Lung (tissue), 11 donors: ENCODE measurements at regions not wholly inside any gene's neighbourhood (a gene's known extent, or its start where the extent isn't known, plus 50 kb on each side); places are given as distances from the start of the nearest gene placed in this dataset.
A peak's percentile ranks its signal among the peaks of the same experiment; 100 is the strongest.

Experiments
- ATAC-seq: fragments of 200-7000 bp; cut with Tn5 transposase; one replicate; pipeline ENCODE4 v1.9.1; 2020; ENCODE audit warnings: moderate number of reproducible peaks; ENCODE audit not compliant: insufficient read depth, low FRiP score
- DNase-seq, 3 donors: peaks; one replicate each; pipeline ENCODE4 v3.0.0-alpha.2; 2013 to 2017
- H3K27ac ChIP-seq, 2 donors: one replicate each; pipeline ENCODE4 v1.5.1; 2013; ENCODE audit warnings: mild to moderate bottlenecking in 2 of 2, moderate library complexity in 2 of 2, control low read depth in 1 of 2, inconsistent platforms in 1 of 2, low read depth in 1 of 2, low read length in 1 of 2
- H3K27me3 ChIP-seq, 3 donors: one replicate each; pipeline ENCODE4 v1.5.1; 2013; ENCODE audit warnings: low read length in 2 of 3; ENCODE audit not compliant: control insufficient read depth in 3 of 3, insufficient read depth in 3 of 3
- H3K36me3 ChIP-seq, 4 donors: one replicate each; pipeline ENCODE4 v1.5.1; 2013; ENCODE audit warnings: low read length in 4 of 4, mild to moderate bottlenecking in 1 of 4, moderate library complexity in 1 of 4; ENCODE audit not compliant: control insufficient read depth in 4 of 4, insufficient read depth in 4 of 4
- H3K4me1 ChIP-seq, 5 donors: one replicate each; pipeline ENCODE4 v1.5.1; 2013; ENCODE audit warnings: low read length in 5 of 5, mild to moderate bottlenecking in 2 of 5, moderate library complexity in 1 of 5; ENCODE audit not compliant: control insufficient read depth in 5 of 5, insufficient read depth in 5 of 5
- H3K4me3 ChIP-seq: one replicate; pipeline ENCODE4 v1.5.1; 2013; ENCODE audit warnings: mild to moderate bottlenecking, control low read depth, moderate library complexity
- H3K9ac ChIP-seq, 2 donors: one replicate each; pipeline ENCODE4 v1.5.1; 2013; ENCODE audit warnings: low read length in 2 of 2, control low read depth in 1 of 2; ENCODE audit not compliant: insufficient read depth in 1 of 2
- H3K9me3 ChIP-seq, 4 donors: one replicate each; pipeline ENCODE4 v1.5.1; 2013; ENCODE audit warnings: low read length in 3 of 4, mild to moderate bottlenecking in 1 of 4, moderate library complexity in 1 of 4; ENCODE audit not compliant: control insufficient read depth in 4 of 4, insufficient read depth in 3 of 4
- CTCF ChIP-seq: IDR thresholded peaks from 2 replicates; pipeline ENCODE4 v1.5.1; 2012; ENCODE audit warnings: mild to moderate bottlenecking; ENCODE audit errors: control extremely low read depth, extremely low read depth
- WGBS, 2 donors: extraction: QIAGEN DNeasy Blood & Tissue Kit; methylation state at CpG; one replicate each; pipeline ENCODE4 v1.1.7; 2013; 5-methylcytosine and 5-hydroxymethylcytosine counted together
- donor health status: control.
- donor health status: control.
- donor health status: Bipolar disorder and iron deficiency.
- donor health status: healthy.
- donor health status: DM: yes; HTN: yes; CAD: no.

- Histone ChIP-seq H3K9me3 (no peaks in the 10 kb centered on the region), H3K27me3 (no peaks in the 10 kb centered on the region), H3K36me3 (no peaks in the 10 kb centered on the region), H3K4me1 (peaks cover 0 to 9% (median 7%) of the 10 kb centered on the region in 5 donors), H3K9ac (no peak overlapping the region), H3K27ac (no peak overlapping the region), H3K4me3 (no peak overlapping the region)
- TF ChIP-seq CTCF: no peak
- 94 to 97% methylated on average over 2 of the region's 2 CpGs for WGBS, 2 donors
- DNase-seq (no peak), ATAC-seq (no peak)
Measured at GRCh38 chr6:139850512-139850911, 476.1 kb upstream of the CITED2 start.

- ATAC-seq: no peak
- H3K9me3 ChIP-seq: no peaks in the 10 kb centered on the region
- TF ChIP-seq CTCF: no peak
- peaks cover 0 to 5% (median 0%) of the 10 kb centered on the region in 5 donors for H3K4me1 ChIP-seq
- H3K27me3 ChIP-seq: no peaks in the 10 kb centered on the region
- no peak overlapping the region for H3K9ac ChIP-seq
- WGBS, 2 donors: 23 to 62% methylated on average over 2 of the region's 2 CpGs
- H3K4me3 ChIP-seq: no peak overlapping the region
- peak in 1 of 3 donors; percentile 31 for DNase-seq
- H3K36me3 ChIP-seq: no peaks in the 10 kb centered on the region
- H3K27ac ChIP-seq: no peak overlapping the region
Measured at GRCh38 chr6:139847457-139847813, 473.0 kb upstream of the CITED2 start.

- Histone ChIP-seq H3K4me1 (peaks cover 0 to 5% (median 0%) of the 10 kb centered on the region in 5 donors), H3K9ac (no peak overlapping the region), H3K4me3 (no peak overlapping the region), H3K27ac (peak overlapping the region; percentile 40 to 59), H3K36me3 (no peaks in the 10 kb centered on the region), H3K9me3 (no peaks in the 10 kb centered on the region), H3K27me3 (no peaks in the 10 kb centered on the region)
- TF ChIP-seq CTCF: no peak
- 65 to 67% methylated on average over 9 of the region's 9 CpGs for WGBS, 2 donors
- DNase-seq (peak; percentile 20 to 41 (median 31)), ATAC-seq (no peak)
Measured at GRCh38 chr6:139846538-139847456, 472.3 kb upstream of the CITED2 start.

- ATAC-seq (no peak), DNase-seq (no peak)
- no peak overlapping the region for H3K27ac ChIP-seq
- no peak overlapping the region for H3K9ac ChIP-seq
- H3K4me1 ChIP-seq: peaks cover 0 to 5% (median under 1%) of the 10 kb centered on the region in 5 donors
- no peak for TF ChIP-seq CTCF
- H3K36me3 ChIP-seq: no peaks in the 10 kb centered on the region
- H3K4me3 ChIP-seq: no peak overlapping the region
- no peaks in the 10 kb centered on the region for H3K27me3 ChIP-seq
- H3K9me3 ChIP-seq: no peaks in the 10 kb centered on the region
- 72 to 92% methylated on average over 3 of the region's 3 CpGs for WGBS, 2 donors
Measured at GRCh38 chr6:139844907-139845306, 470.5 kb upstream of the CITED2 start.
